ENCODE measurements at regions not wholly inside any gene's neighbourhood (a gene's known extent, or its start where the extent isn't known, plus 50 kb on each side); places are given as distances from the start of the nearest gene placed in this dataset.

DNA sequence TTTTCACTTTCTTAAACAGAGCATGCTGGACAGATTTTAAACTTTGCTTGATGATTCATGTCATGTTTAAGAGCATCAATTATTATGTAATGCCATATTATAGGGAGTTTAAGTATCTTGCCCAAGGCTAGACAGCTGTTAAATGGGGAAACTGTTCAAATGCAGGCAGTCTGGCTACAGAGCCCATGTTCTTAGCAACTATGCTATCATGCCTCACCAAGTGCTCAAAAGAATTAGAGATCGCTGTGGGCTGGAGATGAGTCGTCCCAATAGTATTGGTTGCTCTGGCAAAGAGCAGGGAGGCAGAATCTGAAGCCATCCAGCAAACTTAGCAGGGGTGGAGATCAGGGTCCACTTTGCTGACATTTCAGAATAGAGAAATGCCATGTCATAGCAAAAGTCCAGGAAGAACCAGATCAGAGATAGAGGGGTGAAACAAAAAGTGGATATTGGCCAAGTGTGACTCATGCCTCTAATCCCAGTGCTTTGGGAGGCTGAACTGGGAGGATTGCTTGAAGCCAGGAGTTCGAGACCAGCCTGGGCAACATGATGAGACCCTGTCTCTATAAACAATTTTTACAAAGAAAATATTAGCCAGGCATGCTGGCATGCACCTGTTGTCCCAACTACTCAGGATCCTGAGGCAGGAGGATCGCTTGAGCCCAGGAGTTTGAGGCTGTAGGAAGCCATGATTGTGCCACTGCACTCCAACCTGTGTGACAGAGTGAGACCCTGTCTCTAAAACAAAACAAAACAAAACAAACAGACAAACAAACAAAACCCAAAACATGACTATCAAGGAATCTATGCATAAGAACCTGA, 57.8 kb downstream of the BAMBI start:
- dilution Hi-C loops (cut with MboI; ENCODE audit: extremely low pct_ligation_motif_present, low sequenced_read_pairs): no loop called here
- H3K79me2 ChIP-seq (ENCODE audit: control insufficient read depth, insufficient read depth, low read length): no peaks in the 10 kb centered on the region
- no peak overlapping the region for H3K9ac ChIP-seq (ENCODE audit: control insufficient read depth, extremely low read depth, insufficient read depth, low read length)
- peaks cover 2% of the 10 kb centered on the region for H4K20me1 ChIP-seq (ENCODE audit: control insufficient read depth, extremely low read depth, insufficient read depth, low read length)
- H3K4me1 ChIP-seq (ENCODE audit: control insufficient read depth, extremely low read depth, insufficient read depth, low read length): no peaks in the 10 kb centered on the region
- H3K36me3 ChIP-seq (ENCODE audit: control insufficient read depth in 2 of 2, extremely low read depth in 1 of 2, insufficient read depth in 2 of 2, low read length in 2 of 2): no peaks in the 10 kb centered on the region
- H3K27ac ChIP-seq (ENCODE audit: control insufficient read depth, insufficient read depth, low read length): peak overlapping the region; percentile 28
- no peaks in the 10 kb centered on the region for H3K27me3 ChIP-seq (ENCODE audit: control insufficient read depth, extremely low read depth, insufficient read depth, low read length)
- no peak overlapping the region for H3K4me3 ChIP-seq (ENCODE audit: control insufficient read depth in 2 of 3, extremely low read depth in 1 of 3, insufficient read depth in 2 of 3, low read depth in 1 of 3, low read length in 3 of 3)
- no peak overlapping the region for H2AFZ ChIP-seq (ENCODE audit: control insufficient read depth, low read length)
- H3K4me2 ChIP-seq (ENCODE audit: control insufficient read depth, extremely low read depth, insufficient read depth, low read depth, low read length): no peak overlapping the region
- DNase-seq (ENCODE audit: low read depth, low spot score): peak; percentile 80
- FAIRE-seq: peak; percentile 41
- no peak for TF ChIP-seq EZH2 (IDR thresholded peaks at IDR 0.05; ENCODE audit: low read length)
- TF ChIP-seq, protein P1, sequence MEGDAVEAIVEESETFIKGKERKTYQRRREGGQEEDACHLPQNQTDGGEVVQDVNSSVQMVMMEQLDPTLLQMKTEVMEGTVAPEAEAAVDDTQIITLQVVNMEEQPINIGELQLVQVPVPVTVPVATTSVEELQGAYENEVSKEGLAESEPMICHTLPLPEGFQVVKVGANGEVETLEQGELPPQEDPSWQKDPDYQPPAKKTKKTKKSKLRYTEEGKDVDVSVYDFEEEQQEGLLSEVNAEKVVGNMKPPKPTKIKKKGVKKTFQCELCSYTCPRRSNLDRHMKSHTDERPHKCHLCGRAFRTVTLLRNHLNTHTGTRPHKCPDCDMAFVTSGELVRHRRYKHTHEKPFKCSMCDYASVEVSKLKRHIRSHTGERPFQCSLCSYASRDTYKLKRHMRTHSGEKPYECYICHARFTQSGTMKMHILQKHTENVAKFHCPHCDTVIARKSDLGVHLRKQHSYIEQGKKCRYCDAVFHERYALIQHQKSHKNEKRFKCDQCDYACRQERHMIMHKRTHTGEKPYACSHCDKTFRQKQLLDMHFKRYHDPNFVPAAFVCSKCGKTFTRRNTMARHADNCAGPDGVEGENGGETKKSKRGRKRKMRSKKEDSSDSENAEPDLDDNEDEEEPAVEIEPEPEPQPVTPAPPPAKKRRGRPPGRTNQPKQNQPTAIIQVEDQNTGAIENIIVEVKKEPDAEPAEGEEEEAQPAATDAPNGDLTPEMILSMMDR (optimal IDR thresholded peaks at IDR 0.05 in 1 of 3, IDR thresholded peaks at IDR 0.05 in 1 of 3, conservative IDR thresholded peaks at IDR 0.05 in 1 of 3; ENCODE audit: extremely low read depth in 1 of 3, insufficient read depth in 2 of 3, low read length in 3 of 3): no peak
- H3K9me3 ChIP-seq (ENCODE audit: control insufficient read depth, low read depth, low read length): peaks cover 2% of the 10 kb centered on the region
- no peaks in the 10 kb centered on the region for H3K9me1 ChIP-seq (ENCODE audit: control insufficient read depth, extremely low read depth, insufficient read depth, low read length)

DNA sequence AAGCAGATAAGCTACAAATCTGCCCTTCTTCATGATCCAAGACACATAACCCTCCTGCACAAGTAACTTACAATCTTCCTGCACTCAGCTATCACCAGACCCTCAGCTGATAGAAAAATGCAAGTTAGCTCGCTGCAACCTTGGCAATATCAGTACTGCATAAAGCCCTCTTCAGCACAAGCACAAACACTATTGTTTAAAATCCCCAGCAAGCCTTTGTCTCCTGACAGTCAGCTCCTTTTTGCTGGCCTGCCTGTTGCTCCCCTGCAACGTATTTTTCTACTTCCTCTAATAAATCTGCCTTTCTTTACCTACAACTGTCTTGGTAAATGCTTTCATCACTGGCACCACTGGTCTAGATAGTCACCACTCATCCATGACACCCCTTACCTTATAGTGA, 59.8 kb downstream of the BAMBI start:
- H3K4me3 ChIP-seq (ENCODE audit: control insufficient read depth in 2 of 3, extremely low read depth in 1 of 3, insufficient read depth in 2 of 3, low read depth in 1 of 3, low read length in 3 of 3): no peak overlapping the region
- no peaks in the 10 kb centered on the region for H3K36me3 ChIP-seq (ENCODE audit: control insufficient read depth in 2 of 2, extremely low read depth in 1 of 2, insufficient read depth in 2 of 2, low read length in 2 of 2)
- no peaks in the 10 kb centered on the region for H3K9me1 ChIP-seq (ENCODE audit: control insufficient read depth, extremely low read depth, insufficient read depth, low read length)
- H3K27ac ChIP-seq (ENCODE audit: control insufficient read depth, insufficient read depth, low read length): no peak overlapping the region
- DNase-seq (ENCODE audit: low read depth, low spot score) (no peak), FAIRE-seq (no peak)
- H3K9me3 ChIP-seq (ENCODE audit: control insufficient read depth, low read depth, low read length): peaks cover 2% of the 10 kb centered on the region
- peaks cover 2% of the 10 kb centered on the region for H4K20me1 ChIP-seq (ENCODE audit: control insufficient read depth, extremely low read depth, insufficient read depth, low read length)
- H3K4me2 ChIP-seq (ENCODE audit: control insufficient read depth, extremely low read depth, insufficient read depth, low read depth, low read length): no peak overlapping the region
- no peaks in the 10 kb centered on the region for H3K4me1 ChIP-seq (ENCODE audit: control insufficient read depth, extremely low read depth, insufficient read depth, low read length)
- no peaks in the 10 kb centered on the region for H3K79me2 ChIP-seq (ENCODE audit: control insufficient read depth, insufficient read depth, low read length)
- no peak overlapping the region for H3K9ac ChIP-seq (ENCODE audit: control insufficient read depth, extremely low read depth, insufficient read depth, low read length)
- TF ChIP-seq, protein P1 (optimal IDR thresholded peaks at IDR 0.05 in 1 of 3, IDR thresholded peaks at IDR 0.05 in 1 of 3, conservative IDR thresholded peaks at IDR 0.05 in 1 of 3; ENCODE audit: extremely low read depth in 1 of 3, insufficient read depth in 2 of 3, low read length in 3 of 3): no peak
- no peak for TF ChIP-seq EZH2 (IDR thresholded peaks at IDR 0.05; ENCODE audit: low read length)
- no peak overlapping the region for H2AFZ ChIP-seq (ENCODE audit: control insufficient read depth, low read length)
- dilution Hi-C loops (cut with MboI; ENCODE audit: extremely low pct_ligation_motif_present, low sequenced_read_pairs): no loop called here
- H3K27me3 ChIP-seq (ENCODE audit: control insufficient read depth, extremely low read depth, insufficient read depth, low read length): no peaks in the 10 kb centered on the region
